OCI-LY3 (cell line): ENCODE measurements at regions not wholly inside any gene's neighbourhood (a gene's known extent, or its start where the extent isn't known, plus 50 kb on each side); places are given as distances from the start of the nearest gene placed in this dataset.

Experiments used
- H2AFZ ChIP-seq: fragments of 200-600, 300-600 bp; shearing (Covaris generic); 2 replicates; pipeline ENCODE4 v1.6.0; 2014; ENCODE audit warnings: antibody characterized with exemption, low read depth, low read length
- H3K27ac ChIP-seq: fragments of 200-600, 300-600 bp; sonication (generic); 2 replicates; pipeline ENCODE4 v1.5.1; 2014; ENCODE audit warnings: mild to moderate bottlenecking, low read length, moderate library complexity, mixed read lengths
- H3K27me3 ChIP-seq: fragments of 200-600, 300-600 bp; sonication (generic); 2 replicates; pipeline ENCODE4 v1.6.1; 2014; ENCODE audit warnings: low read depth, low read length, mixed read lengths
- H3K36me3 ChIP-seq: fragments of 200-600, 300-600 bp; sonication (generic); replicated peaks from 2 replicates; pipeline ENCODE3; 2014; ENCODE audit warnings: low read depth, low read length, mixed read lengths
- H3K4me1 ChIP-seq: fragments of 300-600, 200-600 bp; sonication (generic); 2 replicates; pipeline ENCODE4 v1.6.1; 2014; ENCODE audit warnings: low read length, mixed read lengths
- H3K4me2 ChIP-seq: fragments of 200-600, 300-600 bp; sonication (generic); 2 replicates; pipeline ENCODE4 v1.6.1; 2014; ENCODE audit warnings: low read length, mixed read lengths
- H3K4me3 ChIP-seq: fragments of 300-600, 200-600 bp; sonication (generic); 2 replicates; pipeline ENCODE4 v1.5.1; 2014; ENCODE audit warnings: antibody characterized with exemption, mild to moderate bottlenecking, low read length, moderate library complexity
- H3K79me2 ChIP-seq: fragments of 300-600, 200-600 bp; shearing (Covaris generic); 2 replicates; pipeline ENCODE4 v1.6.1; 2014; ENCODE audit warnings: mild to moderate bottlenecking, low read length, mixed read lengths
- H3K9ac ChIP-seq: fragments of 300-600, 200-600 bp; shearing (Covaris generic); 2 replicates; pipeline ENCODE4 v1.6.0; 2014; ENCODE audit warnings: mild to moderate bottlenecking, low read length, moderate library complexity
- H3K9me3 ChIP-seq: fragments of 200-600, 300-600 bp; shearing (Covaris generic); 2 replicates; pipeline ENCODE4 v1.6.1; 2014; ENCODE audit warnings: low read length, mixed read lengths; ENCODE audit not compliant: insufficient read depth
- H4K20me1 ChIP-seq: fragments of 200-600, 300-600 bp; sonication (generic); 2 replicates; pipeline ENCODE4 v1.6.1; 2016; ENCODE audit warnings: low read length, mixed read lengths; ENCODE audit not compliant: insufficient read depth
- CTCF ChIP-seq: fragments of 200-600, 300-600 bp; sonication (generic); IDR thresholded peaks from 2 replicates; pipeline ENCODE4 v1.5.1; 2014; ENCODE audit warnings: antibody characterized with exemption, low read length, low read depth
- EZH2phosphoT487 ChIP-seq: fragments of 200-600 bp; shearing (Covaris generic); IDR thresholded peaks from 2 replicates; pipeline ENCODE4 v1.6.1; 2018; ENCODE audit warnings: antibody characterized with exemption, mixed run types, low read depth

GRCh38 chr11:70502677-70503467 lies 104.5 kb downstream of the CTTN start:
- no peak overlapping the region for H3K9ac ChIP-seq
- peaks cover 7% of the 10 kb centered on the region for H3K4me1 ChIP-seq
- H3K4me2 ChIP-seq, result no peak overlapping the region
- H3K27ac ChIP-seq, result no peak overlapping the region
- H3K36me3 ChIP-seq, result no peaks in the 10 kb centered on the region
- H3K9me3 ChIP-seq, result no peaks in the 10 kb centered on the region
- no peaks in the 10 kb centered on the region for H4K20me1 ChIP-seq
- H3K4me3 ChIP-seq, result no peak overlapping the region
- H3K79me2 ChIP-seq, result no peaks in the 10 kb centered on the region
- H3K27me3 ChIP-seq, result no peaks in the 10 kb centered on the region
- no peak for TF ChIP-seq CTCF
- no peak for TF ChIP-seq EZH2phosphoT487
- no peak overlapping the region for H2AFZ ChIP-seq

- Histone ChIP-seq H3K79me2 (no peaks in the 10 kb centered on the region), H3K4me3 (no peak overlapping the region), H3K27me3 (no peaks in the 10 kb centered on the region), H3K9ac (no peak overlapping the region), H4K20me1 (no peaks in the 10 kb centered on the region), H3K4me2 (no peak overlapping the region), H3K4me1 (peaks cover 7% of the 10 kb centered on the region), H3K9me3 (no peaks in the 10 kb centered on the region), H2AFZ (no peak overlapping the region), H3K27ac (no peak overlapping the region), H3K36me3 (no peaks in the 10 kb centered on the region)
- no peak for TF ChIP-seq EZH2phosphoT487
- TF ChIP-seq CTCF, result peak; percentile 53
These were observed 105.3 kb downstream of the CTTN start for GRCh38 chr11:70503468-70504221.

- TF ChIP-seq EZH2phosphoT487, result no peak
- TF ChIP-seq CTCF, result no peak
These were observed 106.1 kb downstream of the CTTN start for GRCh38 chr11:70504246-70505020.

GRCh38 chr11:70505331-70505731 lies 107.0 kb downstream of the CTTN start:
- no peak overlapping the region for H3K9ac ChIP-seq
- H3K36me3 ChIP-seq, result no peaks in the 10 kb centered on the region
- no peaks in the 10 kb centered on the region for H4K20me1 ChIP-seq
- no peaks in the 10 kb centered on the region for H3K79me2 ChIP-seq
- TF ChIP-seq CTCF, result no peak
- no peak for TF ChIP-seq EZH2phosphoT487
- no peaks in the 10 kb centered on the region for H3K9me3 ChIP-seq
- no peak overlapping the region for H3K4me2 ChIP-seq
- H3K4me1 ChIP-seq, result peaks cover 7% of the 10 kb centered on the region
- 0 out of 2 replicates have a peak, but pooled peaks cover 7% of the 10 kb centered on the region for H3K27me3 ChIP-seq
- H3K27ac ChIP-seq, result no peak overlapping the region
- H3K4me3 ChIP-seq, result no peak overlapping the region
- H2AFZ ChIP-seq, result no peak overlapping the region

More at GRCh38 chr11:70504246-70505020, 106.1 kb downstream of the CTTN start:
- no peaks in the 10 kb centered on the region for H4K20me1 ChIP-seq
- H3K79me2 ChIP-seq, result no peaks in the 10 kb centered on the region
- H3K27ac ChIP-seq, result no peak overlapping the region
- no peak overlapping the region for H3K4me2 ChIP-seq
- no peaks in the 10 kb centered on the region for H3K9me3 ChIP-seq
- H3K9ac ChIP-seq, result no peak overlapping the region
- H3K4me3 ChIP-seq, result no peak overlapping the region
- H3K4me1 ChIP-seq, result peaks cover 7% of the 10 kb centered on the region
- no peaks in the 10 kb centered on the region for H3K36me3 ChIP-seq
- 0 out of 2 replicates have a peak, but pooled peaks cover 3% of the 10 kb centered on the region for H3K27me3 ChIP-seq
- H2AFZ ChIP-seq, result no peak overlapping the region
